GM19324 (cell line): ENCODE measurements at regions not wholly inside any gene's neighbourhood (a gene's known extent, or its start where the extent isn't known, plus 50 kb on each side); places are given as distances from the start of the nearest gene placed in this dataset.

Experiments
- ATAC-seq: cut with Tn5 transposase; IDR thresholded peaks from one replicate; pipeline ENCODE4 v1.9.1; 2021; ENCODE audit warnings: mild to moderate bottlenecking, moderate library complexity; ENCODE audit not compliant: unreplicated experiment, low FRiP score

DNA sequence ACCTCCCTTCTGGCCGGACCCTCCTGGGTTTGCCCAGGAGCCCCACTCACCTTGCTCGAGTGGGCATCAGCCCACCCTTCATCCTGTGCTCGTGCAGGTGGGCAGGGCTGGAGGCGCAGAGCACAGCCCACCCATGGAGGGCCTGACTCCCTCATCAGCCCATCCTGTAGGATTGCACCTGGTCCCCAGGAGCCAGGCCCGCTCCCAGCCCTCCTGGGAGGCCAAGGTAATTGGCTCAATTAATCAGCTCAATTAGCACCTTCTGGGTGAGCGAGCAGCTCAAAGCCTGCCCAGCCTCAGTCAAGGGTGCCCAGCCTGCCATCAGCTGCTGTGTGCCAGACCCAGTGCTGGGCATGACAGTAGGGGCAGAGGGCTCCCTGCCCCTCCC, 58.1 kb upstream of the NECTIN1 start:
- no peak for ATAC-seq

DNA sequence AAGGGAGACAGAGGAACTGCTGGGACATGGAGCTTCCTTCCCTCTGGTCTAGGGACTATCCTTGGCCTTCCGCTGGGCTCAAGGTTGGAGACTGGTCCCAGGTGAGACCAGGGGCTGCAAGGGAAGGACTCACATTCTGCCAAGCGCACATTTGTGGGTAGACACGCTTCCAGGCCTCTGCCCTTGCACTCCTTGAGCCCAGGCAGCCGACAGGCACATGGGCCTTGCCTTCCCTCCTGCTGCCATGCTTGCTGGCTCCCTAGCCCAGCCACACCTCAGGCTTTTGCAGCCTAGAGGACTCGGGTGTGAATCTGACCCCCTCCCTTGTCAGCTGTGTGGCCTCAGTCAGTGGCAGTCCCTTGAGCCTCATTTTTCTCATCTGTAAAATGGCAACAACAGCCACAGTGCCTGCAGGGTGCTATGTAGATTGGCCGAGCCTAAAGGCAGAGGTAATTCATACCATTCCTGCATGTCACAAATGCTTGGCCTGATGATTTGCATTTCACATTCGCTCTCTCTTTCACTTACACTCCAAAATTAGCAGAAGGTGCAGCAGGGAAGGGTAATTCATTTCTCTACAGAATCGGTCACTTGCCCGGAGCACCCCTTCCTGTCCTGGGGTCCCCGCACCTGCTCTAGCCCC, 57.6 kb upstream of the NECTIN1 start:
- peak; percentile 47 for ATAC-seq

DNA sequence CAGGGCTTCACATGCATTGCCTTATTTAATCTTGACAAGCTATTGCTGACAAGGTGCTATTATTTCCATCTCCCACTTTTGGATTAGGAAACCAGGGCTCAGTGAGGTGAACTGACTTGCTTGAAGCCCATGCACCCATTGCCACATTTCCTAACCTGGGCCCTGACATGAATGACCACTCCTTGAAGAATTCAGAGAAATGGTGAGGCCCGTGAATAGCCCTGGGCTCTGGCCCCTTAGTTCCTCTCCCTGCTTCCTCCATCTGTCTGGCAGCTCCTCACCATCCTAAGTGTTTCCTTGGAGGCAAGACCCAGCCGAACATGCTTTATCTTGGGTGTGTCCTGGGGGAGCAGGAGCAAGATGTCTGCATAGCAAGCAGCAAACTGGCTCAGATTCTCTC, 56.1 kb upstream of the NECTIN1 start:
- ATAC-seq: no peak

DNA sequence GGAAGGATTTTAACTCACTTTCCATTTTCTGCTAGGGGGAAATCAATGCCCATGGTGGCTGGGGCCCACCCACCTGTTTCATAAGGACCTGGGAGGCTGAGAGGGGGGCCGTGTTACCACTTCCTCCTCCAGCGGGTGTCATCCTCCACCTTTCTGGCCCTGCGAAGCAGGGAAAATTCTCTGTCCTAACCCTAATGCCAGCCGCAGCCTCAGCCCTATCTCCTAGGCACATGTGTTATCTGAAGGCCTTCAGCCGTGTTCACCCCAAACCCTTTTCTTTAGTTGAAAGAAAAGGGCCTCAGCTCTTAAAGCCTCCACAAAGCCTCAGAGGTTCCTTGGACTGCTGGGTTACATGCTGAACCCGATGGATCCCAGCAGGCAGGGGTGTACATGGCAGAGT, 55.4 kb upstream of the NECTIN1 start:
- no peak for ATAC-seq

DNA sequence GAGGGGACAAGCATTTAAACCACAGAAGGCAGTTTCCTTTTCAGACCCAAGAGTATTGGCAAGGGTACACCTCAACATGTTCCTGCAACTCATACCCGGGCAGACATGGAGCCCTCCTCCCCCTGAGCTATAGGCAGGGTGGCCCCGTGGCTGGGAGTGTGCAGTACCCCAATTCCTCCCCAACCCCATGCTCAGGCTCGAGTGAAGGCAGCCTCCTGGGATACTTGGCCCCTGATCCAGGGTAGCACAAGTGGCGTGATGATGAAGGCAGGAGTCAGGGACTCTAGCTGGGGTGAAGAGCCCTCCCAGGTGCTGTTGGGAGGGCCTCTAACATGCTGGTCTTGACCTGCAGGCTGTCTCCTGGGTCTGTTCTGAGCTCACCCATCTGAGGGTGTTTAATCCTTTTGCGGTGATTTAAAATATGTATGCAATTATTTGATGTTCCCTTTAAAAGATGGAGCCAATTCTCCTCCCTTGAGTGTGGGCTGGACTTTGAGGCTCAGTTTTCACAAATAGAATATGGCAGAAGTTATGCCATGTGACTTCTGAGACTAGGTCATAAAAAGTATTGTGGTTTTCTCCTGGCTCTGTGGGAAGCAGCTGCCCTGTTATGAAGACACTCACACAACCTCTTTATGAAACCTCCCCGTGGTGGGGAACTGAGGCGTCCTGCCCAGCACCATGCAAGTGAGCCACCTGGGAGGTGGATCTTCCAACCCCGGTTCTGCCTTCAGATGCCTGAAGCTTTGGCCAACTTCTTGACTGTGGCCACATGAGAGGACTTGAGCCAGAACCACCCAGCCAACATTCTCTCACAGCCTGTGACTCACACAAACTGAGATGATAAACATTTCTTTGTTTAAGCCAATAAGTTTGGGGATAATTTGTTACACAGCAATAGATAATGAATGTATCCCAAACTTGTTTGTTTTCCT, 54.7 kb upstream of the NECTIN1 start:
- ATAC-seq: no peak

DNA sequence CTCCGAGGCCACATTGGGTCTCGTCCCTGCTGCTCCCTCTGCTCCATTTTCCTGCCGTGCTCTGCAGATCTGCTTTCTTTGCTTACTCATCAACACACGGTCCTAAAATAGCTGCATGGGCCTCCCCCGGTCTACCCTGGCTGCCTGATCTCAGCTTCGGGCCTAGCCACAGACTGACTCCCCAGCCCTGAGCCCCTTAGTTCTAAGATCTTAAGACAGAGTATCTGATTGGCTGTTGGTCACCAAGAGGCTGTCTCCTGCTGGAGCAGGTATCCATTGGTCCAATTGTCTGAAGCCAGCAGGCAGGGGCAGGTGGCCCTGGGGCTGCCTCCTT, 53.7 kb upstream of the NECTIN1 start:
- no peak for ATAC-seq

DNA sequence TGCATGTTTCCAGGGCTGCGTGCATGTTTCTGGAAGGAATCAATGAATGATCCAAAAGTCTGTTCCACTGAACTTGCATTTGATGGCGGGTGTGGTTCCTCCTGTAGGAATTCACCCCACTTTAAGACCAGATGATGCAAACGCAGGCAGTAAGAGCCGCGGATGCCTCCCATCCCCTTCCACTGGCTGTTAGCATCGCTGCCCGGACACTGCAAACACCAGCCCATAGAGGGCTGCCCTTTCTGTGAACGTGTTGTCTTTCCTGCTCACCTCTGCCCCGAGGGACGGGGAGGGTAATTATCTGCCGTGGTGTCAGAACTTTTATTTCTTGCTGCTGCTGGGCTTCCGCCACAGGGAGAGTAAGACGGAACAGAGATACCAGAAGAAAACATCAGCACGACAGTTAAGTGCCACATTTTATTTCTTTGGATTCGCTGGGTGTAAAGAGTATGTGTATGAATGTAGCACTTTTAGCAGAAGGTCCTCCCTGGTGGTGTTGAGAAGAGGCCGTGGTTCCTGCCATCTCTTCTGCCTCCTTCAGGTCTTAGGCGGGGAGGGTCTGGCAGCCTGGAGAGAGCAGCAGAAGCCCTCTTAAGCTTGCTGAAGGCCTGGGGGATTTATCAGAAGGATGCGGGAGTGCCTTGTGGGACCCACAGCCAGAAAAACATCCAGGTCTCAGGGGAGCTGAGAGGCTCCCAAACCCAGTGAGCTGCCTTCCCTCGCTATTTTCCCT, 53.2 kb upstream of the NECTIN1 start:
- ATAC-seq: no peak

DNA sequence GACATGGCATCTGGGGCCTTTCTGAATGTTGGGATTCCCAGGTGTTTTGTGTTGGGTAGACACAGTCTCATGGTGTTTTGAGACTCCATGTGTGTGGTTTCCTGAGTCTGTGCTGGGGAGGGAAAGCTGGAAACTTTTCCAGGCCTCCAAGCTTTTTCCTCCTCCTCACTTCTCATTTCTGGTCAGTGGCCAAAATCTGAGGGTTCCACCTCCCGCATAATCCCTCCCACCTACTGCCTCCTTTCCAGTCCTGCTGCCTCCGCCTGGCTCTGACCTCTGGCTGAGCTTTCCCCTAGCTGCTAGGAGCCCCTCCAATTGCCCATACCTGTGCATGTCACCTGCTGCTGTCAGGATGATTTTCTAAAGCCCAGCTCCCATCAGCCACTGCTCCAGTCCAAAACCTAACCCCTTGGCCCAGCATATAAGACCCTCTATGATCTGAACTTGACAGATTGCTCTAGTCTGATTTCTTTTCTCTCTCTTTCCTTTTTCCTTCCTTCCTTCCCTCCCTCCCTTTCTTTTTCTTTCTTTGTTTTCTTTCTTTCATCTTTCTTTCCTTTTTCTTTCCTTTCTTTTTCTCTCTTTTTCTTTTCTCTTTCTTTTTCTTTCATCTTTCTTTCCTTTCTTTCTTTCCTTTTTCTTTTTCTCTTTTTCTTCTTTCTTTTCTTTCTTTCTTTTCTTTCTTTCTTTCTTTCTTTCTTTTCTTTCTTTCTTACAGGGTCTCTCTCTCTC, 51.4 kb upstream of the NECTIN1 start:
- no peak for ATAC-seq

DNA sequence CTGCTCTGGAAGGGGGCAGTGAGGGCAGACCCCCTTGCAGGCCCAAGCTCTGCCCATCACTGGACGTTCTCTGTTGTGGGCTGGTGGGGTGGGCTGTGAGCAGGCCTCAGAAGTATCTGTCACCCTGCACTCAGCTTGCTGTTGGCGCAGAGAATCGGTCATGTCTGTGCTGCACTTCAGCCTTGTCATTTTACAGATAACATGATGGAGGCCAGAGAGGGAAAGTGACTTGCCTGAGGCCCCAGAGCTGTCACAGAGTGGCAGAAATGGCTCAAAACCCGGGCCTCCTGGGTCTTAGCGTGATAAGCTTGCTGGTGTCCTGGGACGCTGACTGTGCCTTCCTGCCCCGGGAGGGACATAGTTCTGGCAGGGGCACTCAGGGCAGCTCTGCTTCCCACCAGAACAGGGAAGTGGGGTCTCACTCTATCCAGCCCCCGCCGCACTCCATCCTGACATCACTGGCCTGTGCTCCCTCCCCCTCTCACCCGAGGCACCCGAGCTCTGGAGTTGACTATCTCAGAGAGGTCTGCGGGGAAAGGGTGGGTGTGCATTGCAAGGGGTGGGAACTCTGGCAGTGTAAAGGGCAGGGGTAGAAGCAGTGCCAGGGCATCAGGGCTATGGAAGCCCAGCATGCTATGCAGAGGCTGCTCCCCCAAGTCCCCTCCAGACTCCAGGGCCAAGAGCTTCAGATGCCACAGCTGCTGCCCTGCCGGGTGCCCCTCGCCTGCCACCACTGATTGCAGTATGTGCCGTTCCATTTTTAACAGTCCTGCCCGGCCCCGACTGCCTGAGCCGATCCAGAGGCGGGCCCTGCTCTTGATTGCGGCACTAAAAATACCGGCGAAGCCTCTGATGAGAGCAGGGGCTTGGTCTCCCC, 50.4 kb upstream of the NECTIN1 start:
- no peak for ATAC-seq
